ENCODE measurements at regions not wholly inside any gene's neighbourhood (a gene's known extent, or its start where the extent isn't known, plus 50 kb on each side); places are given as distances from the start of the nearest gene placed in this dataset.
A peak's percentile ranks its signal among the peaks of the same experiment; 100 is the strongest.

DNA sequence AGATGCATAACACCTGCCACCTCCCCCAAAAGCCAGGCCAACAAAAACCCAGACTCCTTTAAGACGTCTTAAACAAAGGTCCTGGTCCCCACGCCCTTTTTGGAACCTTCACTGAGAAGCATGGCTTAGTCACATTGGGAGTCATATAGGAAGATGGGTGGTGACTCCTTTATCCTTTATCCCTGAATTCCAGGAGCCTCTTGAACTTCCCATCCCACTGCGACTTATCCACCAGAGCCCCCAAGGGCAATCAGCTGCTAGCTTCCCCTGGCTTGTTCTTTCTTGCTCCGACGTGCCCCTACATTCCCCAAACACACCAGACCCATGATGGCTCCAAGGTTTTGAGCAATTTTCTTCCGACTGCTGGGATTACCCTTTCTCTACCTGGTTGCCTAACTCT is 567.0 kb upstream of the CADM1 start:
- peaks cover 28% of the 10 kb centered on the region for H3K27me3 Mint-ChIP-seq
- no peak for DNase-seq (ENCODE audit: extremely low spot score, unreplicated experiment)
- no peak overlapping the region for H3K4me3 Mint-ChIP-seq
- H3K4me1 Mint-ChIP-seq (ENCODE audit: unreplicated experiment), result peaks cover 26% of the 10 kb centered on the region
- H3K36me3 Mint-ChIP-seq, result no peaks in the 10 kb centered on the region
- TF ChIP-seq CTCF (conservative IDR thresholded peaks at IDR 0.05), result no peak
- no peaks in the 10 kb centered on the region for H3K9me3 Mint-ChIP-seq
- no peak overlapping the region for H3K27ac Mint-ChIP-seq

DNA sequence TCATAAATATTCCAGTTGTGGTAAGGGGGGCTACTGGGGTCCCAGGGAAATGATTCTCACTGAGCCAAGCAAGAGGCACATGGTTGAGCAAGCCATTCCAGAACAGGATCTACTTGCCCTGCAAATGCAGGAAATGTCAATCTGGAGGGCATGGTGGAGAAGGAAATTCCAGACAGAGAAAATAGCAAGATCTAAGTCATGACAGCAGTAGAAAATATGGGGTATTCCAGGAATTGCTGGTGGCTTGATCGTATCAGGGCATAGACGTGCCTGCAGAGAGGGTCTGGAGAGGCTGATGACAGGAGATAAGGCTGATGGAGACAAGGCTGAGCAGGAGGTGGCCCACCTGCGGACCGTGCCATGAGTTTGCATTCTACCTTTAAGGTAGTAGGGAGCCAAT is 566.3 kb upstream of the CADM1 start:
- no peak for TF ChIP-seq CTCF (conservative IDR thresholded peaks at IDR 0.05)

DNA sequence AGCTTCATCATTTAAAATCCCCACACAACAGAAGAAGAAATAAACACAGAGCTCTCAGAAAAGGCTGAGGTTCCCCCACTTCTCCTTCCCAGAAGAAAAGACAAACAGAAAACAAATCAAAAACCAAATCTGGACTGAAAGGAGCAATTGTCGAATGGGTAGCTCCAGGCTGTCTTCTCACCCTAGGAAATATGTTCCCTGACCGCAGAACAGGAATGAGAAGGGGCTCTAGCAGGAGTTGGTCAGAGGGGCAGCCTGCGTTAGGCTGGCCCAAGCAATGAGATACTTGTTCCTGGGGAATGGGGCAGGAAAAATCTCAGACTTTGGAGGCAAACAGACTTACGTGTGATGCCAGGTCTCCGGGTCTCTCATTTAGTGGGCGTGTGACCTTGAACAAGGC is 562.6 kb upstream of the CADM1 start:
- DNase-seq (ENCODE audit: extremely low spot score, unreplicated experiment), result no peak
- H3K36me3 Mint-ChIP-seq, result no peaks in the 10 kb centered on the region
- H3K4me1 Mint-ChIP-seq (ENCODE audit: unreplicated experiment), result peaks cover 44% of the 10 kb centered on the region
- no peak overlapping the region for H3K27ac Mint-ChIP-seq
- no peaks in the 10 kb centered on the region for H3K9me3 Mint-ChIP-seq
- peak overlapping the region; percentile 20 for H3K4me3 Mint-ChIP-seq
- H3K27me3 Mint-ChIP-seq, result peaks cover 25% of the 10 kb centered on the region
- no peak for TF ChIP-seq CTCF (conservative IDR thresholded peaks at IDR 0.05)

More for the DNA sequence above, 566.3 kb upstream of the CADM1 start:
- H3K9me3 Mint-ChIP-seq, result no peaks in the 10 kb centered on the region
- H3K4me3 Mint-ChIP-seq, result no peak overlapping the region
- peaks cover 29% of the 10 kb centered on the region for H3K27me3 Mint-ChIP-seq
- peaks cover 32% of the 10 kb centered on the region for H3K4me1 Mint-ChIP-seq (ENCODE audit: unreplicated experiment)
- H3K27ac Mint-ChIP-seq, result peak overlapping the region; percentile 10
- DNase-seq (ENCODE audit: extremely low spot score, unreplicated experiment), result no peak
- no peaks in the 10 kb centered on the region for H3K36me3 Mint-ChIP-seq

DNA sequence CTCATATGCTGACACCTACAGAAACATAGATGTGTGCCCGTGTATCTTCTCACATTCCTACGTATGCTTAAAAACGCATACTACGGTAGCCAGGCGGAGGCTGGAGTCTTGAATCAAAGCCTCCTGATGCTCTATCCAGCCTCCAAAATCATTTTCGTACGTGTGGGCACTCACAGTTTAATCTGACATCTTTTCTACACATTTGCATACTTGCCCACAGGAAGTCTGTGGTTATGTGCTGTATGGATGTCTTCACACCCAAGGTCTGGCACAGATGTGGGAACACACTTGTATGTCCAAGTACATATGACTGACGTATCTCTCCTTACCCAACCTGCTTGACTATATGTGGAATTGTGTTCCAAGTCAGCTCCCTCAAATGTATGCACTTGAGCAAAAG is 561.8 kb upstream of the CADM1 start:
- no peak for DNase-seq (ENCODE audit: extremely low spot score, unreplicated experiment)
- no peak for TF ChIP-seq CTCF (conservative IDR thresholded peaks at IDR 0.05)

GRCh38 chr11:116065191-116065895 is 561.1 kb upstream of the CADM1 start:
- Mint-ChIP-seq H3K27me3 (peaks cover 19% of the 10 kb centered on the region), H3K4me1 (ENCODE audit: unreplicated experiment) (peaks cover 47% of the 10 kb centered on the region)
- DNase-seq (ENCODE audit: extremely low spot score, unreplicated experiment), result no peak

More for the DNA sequence above, 561.8 kb upstream of the CADM1 start:
- Mint-ChIP-seq H3K4me1 (ENCODE audit: unreplicated experiment) (peaks cover 41% of the 10 kb centered on the region), H3K4me3 (no peak overlapping the region), H3K36me3 (no peaks in the 10 kb centered on the region), H3K27me3 (peaks cover 21% of the 10 kb centered on the region), H3K27ac (no peak overlapping the region), H3K9me3 (no peaks in the 10 kb centered on the region)

More at GRCh38 chr11:116065191-116065895, 561.1 kb upstream of the CADM1 start:
- Mint-ChIP-seq H3K4me3 (no peak overlapping the region), H3K36me3 (no peaks in the 10 kb centered on the region), H3K27ac (no peak overlapping the region), H3K9me3 (no peaks in the 10 kb centered on the region)
- TF ChIP-seq CTCF (conservative IDR thresholded peaks at IDR 0.05), result no peak

Data from type B pancreatic cell (in vitro differentiated cells).